ENCODE measurements at regions not wholly inside any gene's neighbourhood (a gene's known extent, or its start where the extent isn't known, plus 50 kb on each side); places are given as distances from the start of the nearest gene placed in this dataset.

GRCh38 chr13:37412241-37412921 lies 186.2 kb downstream of the POSTN start:
- DNase-seq (ENCODE audit: low spot score) (no peak), FAIRE-seq (no peak)

- FAIRE-seq: no peak
- DNase-seq (ENCODE audit: low spot score): no peak
Measured at GRCh38 chr13:37410316-37410715, 188.3 kb downstream of the POSTN start.

- FAIRE-seq (no peak), DNase-seq (ENCODE audit: low spot score) (no peak)
Measured at GRCh38 chr13:37409756-37410155, 188.8 kb downstream of the POSTN start.

DNA sequence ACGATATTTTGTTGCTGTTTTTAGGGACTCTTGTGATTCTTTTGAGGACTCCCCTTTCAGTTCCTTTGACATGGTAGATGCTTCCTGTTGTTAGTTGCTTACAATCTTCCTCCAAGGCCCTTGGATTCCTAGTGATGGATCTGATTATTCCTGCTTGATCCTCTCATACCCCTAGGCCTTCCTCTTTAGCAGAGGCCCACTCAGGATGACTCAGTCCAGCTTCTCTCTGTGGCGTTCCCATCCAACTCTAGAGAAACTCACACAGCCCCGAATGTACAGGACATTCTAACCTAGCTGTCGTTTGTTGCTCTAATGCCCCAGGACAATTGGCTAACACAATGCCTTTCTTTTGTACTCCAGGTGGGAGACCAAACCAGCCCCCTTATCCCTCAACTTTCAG lies 191.4 kb downstream of the POSTN start:
- FAIRE-seq: no peak
- DNase-seq (ENCODE audit: low spot score): no peak

DNA sequence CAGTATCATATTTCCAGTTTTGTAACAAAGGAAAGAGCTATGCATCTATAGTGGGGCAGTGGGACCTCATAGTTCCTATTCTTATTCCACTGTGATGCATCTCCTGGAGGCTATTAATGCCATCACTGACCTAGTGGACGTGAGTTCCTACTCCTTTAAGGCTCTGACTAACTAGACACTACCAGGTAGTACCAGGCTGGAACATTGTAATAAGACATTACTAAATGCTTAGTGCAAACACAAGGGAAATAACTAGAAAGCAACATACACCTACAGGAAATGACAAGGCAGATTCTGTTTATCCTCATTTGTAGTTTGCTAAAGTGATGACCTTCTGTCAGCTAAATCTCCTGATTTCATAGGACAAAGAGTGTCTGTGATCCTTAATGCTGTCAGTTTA lies 192.5 kb downstream of the POSTN start:
- DNase-seq (ENCODE audit: low spot score) (no peak), FAIRE-seq (no peak)

DNA sequence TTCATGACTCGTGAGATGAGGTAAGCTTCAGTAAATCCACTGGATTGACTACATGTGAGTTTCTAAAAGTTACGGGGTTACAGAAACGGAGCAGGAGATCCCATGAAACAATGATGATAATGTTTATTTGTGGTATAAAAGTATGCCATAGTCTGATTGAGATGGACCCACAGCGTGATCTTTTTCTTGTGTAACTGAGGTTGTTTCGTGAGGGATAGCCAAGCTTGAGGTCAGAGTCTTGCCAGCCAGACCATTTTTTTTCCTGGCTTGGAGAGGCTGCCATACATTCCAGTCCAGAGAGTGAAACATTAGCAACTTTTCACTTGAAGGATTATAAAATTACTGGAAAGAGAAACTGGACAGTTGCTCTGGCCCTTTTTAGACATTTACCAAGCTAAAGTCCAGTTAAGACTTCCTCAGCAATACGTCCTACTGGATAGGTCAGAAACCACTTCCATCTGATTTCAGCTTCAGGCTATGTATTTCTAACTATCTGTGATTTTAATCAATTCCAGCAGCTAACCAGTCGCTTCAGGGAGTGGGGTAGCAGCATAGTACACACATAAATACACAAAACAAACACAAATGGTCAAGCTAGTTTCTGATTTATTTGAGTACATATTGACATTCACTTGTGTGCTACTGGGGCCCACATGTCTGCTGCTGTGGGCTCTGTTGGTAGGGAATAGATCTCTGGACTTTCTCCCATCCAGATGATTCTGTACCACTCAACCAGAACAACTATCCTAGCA lies 194.6 kb downstream of the POSTN start:
- FAIRE-seq (no peak), DNase-seq (ENCODE audit: low spot score) (no peak)

- FAIRE-seq (no peak), DNase-seq (ENCODE audit: low spot score) (no peak)
Measured at GRCh38 chr13:37401721-37402120, 196.8 kb downstream of the POSTN start.

GRCh38 chr13:37397535-37397934 lies 201.0 kb downstream of the POSTN start:
- DNase-seq (ENCODE audit: low spot score) (no peak), FAIRE-seq (no peak)

DNA sequence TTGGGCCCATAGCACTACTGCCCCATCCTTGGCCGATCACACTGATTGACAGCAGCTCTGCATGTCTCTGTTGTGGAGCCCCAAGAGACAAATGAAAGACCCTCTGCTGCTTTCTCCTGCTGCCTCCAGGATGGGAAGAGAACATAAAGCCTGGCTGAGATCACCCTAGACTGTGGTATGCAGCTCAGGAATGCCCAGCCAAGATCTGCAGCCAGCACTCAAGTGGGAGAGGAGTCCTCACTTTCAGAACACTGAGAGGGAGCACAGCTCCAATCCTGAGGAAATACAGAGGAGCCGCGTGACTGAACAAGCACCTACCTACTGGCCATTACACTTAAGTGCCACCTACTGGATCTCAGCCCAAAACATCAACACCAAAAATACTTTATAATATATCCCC lies 203.0 kb downstream of the POSTN start:
- DNase-seq (ENCODE audit: low spot score): no peak
- no peak for FAIRE-seq

GRCh38 chr13:37392389-37392788 lies 206.2 kb downstream of the POSTN start:
- FAIRE-seq: no peak
- DNase-seq (ENCODE audit: low spot score): no peak

- DNase-seq (ENCODE audit: low spot score): no peak
- FAIRE-seq: no peak
Measured at GRCh38 chr13:37390735-37391134, 207.8 kb downstream of the POSTN start.

DNA sequence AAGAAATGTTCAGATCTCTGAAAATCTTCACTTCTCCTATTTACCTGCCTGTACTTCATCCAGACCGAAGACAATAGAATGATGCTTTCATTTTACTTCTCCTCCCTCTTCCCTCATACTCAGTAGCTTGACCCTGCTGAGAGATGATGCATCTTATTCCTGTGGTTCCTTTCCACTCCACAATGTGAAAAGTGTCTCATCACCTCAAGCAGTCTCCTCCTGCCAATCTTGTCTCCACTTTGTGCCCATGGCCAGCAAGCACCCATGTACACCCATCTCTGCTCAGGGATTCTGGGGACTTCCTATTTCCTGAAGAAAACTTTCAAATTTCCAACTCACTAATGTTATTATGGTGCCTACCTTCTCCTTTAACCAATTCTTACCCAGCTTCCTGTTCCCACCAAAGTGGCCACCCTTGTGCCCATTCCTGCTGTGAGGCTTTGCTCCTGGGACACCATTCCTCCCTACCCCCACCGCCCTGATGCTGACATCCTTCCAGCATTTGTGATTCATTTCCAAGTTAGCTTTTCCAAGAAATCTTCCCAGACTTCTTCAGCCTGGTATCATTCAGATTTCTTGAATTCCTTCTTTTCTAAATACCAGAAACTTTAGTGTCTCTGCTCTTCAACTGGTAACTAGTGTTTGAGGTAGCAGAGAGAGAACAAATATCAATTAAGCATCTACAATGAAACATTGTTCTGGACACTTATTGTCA lies 212.5 kb downstream of the POSTN start:
- FAIRE-seq: no peak
- DNase-seq (ENCODE audit: low spot score): no peak

- DNase-seq (ENCODE audit: low spot score): no peak
- no peak for FAIRE-seq
Measured at GRCh38 chr13:37385248-37385647, 213.3 kb downstream of the POSTN start.

- DNase-seq (ENCODE audit: low spot score): no peak
- no peak for FAIRE-seq
Measured at GRCh38 chr13:37383856-37384370, 214.7 kb downstream of the POSTN start.

GRCh38 chr13:37383046-37383445 lies 215.5 kb downstream of the POSTN start:
- FAIRE-seq: no peak

GRCh38 chr13:37382146-37382545 lies 216.4 kb downstream of the POSTN start:
- no peak for FAIRE-seq
- DNase-seq (ENCODE audit: low spot score): no peak

More at GRCh38 chr13:37383046-37383445, 215.5 kb downstream of the POSTN start:
- no peak for DNase-seq (ENCODE audit: low spot score)

- DNase-seq (ENCODE audit: low spot score) (no peak), FAIRE-seq (no peak)
Measured at GRCh38 chr13:37381502-37381901, 217.1 kb downstream of the POSTN start.

DNA sequence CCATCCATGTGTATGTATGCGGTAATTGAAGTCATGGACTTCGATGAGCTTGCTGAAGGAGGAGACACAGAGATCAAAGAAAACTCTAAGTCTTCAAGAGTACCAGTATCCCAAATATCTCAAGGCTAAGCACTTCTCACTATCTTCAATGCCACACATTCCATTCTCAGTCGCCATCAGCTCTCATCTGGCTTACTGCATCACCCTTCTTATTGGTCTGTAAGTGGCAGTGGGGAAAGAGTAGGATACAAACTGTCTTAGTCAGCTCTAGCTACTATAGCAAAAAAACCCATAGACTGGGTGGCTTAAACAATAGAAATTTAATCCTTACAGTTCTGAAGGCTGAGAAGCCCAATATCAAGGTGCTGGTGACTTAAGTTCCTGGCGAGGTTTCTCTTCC lies 218.7 kb downstream of the POSTN start:
- DNase-seq (ENCODE audit: low spot score) (no peak), FAIRE-seq (no peak)

DNA sequence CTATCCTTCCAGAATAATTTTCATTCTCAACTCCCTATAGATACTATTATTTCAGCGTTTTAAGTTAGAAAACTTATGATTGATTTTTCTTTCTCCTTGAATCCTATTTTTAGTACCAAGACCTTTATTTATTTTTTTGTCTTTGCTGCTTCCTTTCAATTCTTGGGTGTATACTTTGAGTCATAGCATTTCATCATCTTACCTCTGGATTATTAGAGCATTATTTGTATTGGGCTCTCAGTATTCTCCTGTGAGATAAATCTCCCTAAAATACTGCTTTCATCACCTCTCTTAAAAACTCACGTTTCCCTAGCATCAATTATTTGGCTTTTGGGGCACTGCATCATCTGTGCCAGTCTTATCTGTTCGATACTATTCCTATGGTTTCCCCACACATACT lies 222.8 kb downstream of the POSTN start:
- DNase-seq (ENCODE audit: low spot score): no peak
- FAIRE-seq: no peak

DNA sequence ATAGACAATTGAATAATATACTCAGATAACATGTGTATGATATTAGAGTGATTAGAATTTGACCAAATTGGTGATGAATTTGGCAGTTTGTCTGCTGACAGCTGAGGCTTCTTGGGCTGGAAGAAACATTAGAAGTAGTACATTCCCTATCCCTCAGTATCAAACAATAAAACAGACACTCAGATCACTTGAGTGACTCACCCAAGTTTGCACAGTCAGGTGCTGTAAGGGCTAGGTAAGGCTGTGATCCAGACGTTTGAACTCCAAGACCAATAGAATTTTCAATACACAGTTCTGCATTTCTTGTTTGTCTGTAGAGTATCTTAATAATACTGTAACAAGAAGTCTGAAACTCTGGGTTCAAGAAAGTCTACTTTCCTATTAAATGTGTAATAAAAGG lies 223.5 kb downstream of the POSTN start:
- DNase-seq (ENCODE audit: low spot score) (no peak), FAIRE-seq (no peak)

DNA sequence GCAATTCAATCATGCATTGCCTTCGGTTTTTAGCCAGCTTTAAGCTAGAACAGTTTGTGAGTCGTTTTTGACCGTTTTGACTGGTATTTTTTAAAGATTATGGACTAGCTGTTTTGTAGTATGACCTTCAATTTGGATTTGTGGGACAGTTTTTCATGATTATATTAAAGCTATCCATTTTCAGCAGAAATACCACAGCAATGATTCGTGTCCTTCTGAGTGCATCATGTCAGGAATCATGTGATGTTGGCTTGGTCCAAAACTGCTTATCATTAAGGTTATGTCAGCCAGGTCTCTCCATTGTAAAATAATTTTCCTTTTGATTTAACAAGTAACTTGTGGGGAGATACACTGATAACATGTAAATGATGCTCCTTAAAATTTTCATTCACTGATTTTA lies 229.0 kb downstream of the POSTN start:
- DNase-seq (ENCODE audit: low spot score): no peak
- FAIRE-seq: no peak

DNA sequence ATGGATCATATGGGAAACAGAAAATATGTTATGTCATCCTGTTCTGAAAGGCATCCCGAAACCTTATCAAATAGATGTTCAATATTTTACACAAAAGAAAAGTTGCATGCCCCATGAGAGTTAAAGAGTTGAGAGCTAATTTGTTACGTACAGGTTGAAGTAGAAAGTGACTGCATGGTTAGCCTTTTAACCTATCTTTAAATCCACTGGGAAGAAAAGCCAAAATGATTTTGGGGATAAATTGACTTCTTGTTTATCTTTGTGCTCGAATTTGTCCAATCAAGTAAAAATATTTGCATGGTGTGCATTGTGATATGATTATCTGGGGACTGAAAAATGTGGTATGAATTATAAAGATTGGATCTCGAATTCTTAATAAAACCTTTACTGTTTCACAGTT lies 230.1 kb downstream of the POSTN start:
- DNase-seq (ENCODE audit: low spot score) (no peak), FAIRE-seq (no peak)
